T-cell (primary cell): ENCODE measurements at regions not wholly inside any gene's neighbourhood (a gene's known extent, or its start where the extent isn't known, plus 50 kb on each side); places are given as distances from the start of the nearest gene placed in this dataset.
"Not testable (repeated sequence)": the region's sequence is repeated elsewhere in the genome, so short reads cannot be mapped to it uniquely, and the experiment has no call there.

Experiments used
- ATAC-seq, 4 experiments: fragments of 200-7000 bp in 3 of 4; fragments of 150-1000 bp in 1 of 4; cut with Tn5 transposase; replicated peaks in 1 of 4; 1 replicate in 3 of 4; 2 replicates in 1 of 4; pipeline ENCODE4 v1.10.0; 2021; ENCODE audit warnings: moderate library complexity in 3 of 4, mild to moderate bottlenecking in 2 of 4, moderate number of reproducible peaks in 1 of 4
- CTCF ChIA-PET, 2 donors: fragments of 300-600 bp; sonication (Branson Sonifier 250); formaldehyde crosslinking; loops; one replicate each; lab custom pipeline; 2022; ENCODE audit warnings: antibody characterized with exemption in 2 of 2; lab: Charles Lee
- POLR2A ChIA-PET, 2 donors: fragments of 300-600 bp; sonication (Branson Sonifier 250); formaldehyde crosslinking; loops; one replicate each; lab custom pipeline; 2022; ENCODE audit warnings: antibody characterized with exemption in 2 of 2; lab: Charles Lee
- DNase-seq, 35 experiments: peaks; one replicate each; pipeline versions ENCODE4 v3.0.0 to v3.0.0-alpha.2; 2013 to 2023
- H3K27ac ChIP-seq: one replicate; pipeline ENCODE4 v1.5.1; 2013; ENCODE audit warnings: low read length
- H3K27me3 ChIP-seq, 2 experiments: replicated peaks in 1 of 2; 1 replicate in 1 of 2; 2 replicates in 1 of 2; pipeline versions ENCODE4 v1.6.1 to v1.7.0; 2013; ENCODE audit warnings: low read length in 1 of 2, mixed read lengths in 1 of 2; ENCODE audit not compliant: control insufficient read depth in 2 of 2, insufficient read depth in 2 of 2; ENCODE audit errors: extremely low read depth in 1 of 2
- H3K36me3 ChIP-seq, 2 donors: 1 replicate in 1 of 2; 2 replicates in 1 of 2; pipeline versions ENCODE4 v1.6.1 to v1.7.0; 2013; ENCODE audit warnings: low read length in 1 of 2; ENCODE audit not compliant: control insufficient read depth in 2 of 2, insufficient read depth in 1 of 2; ENCODE audit errors: extremely low read depth in 1 of 2
- H3K4me1 ChIP-seq, 2 experiments: 1 replicate in 1 of 2; 2 replicates in 1 of 2; pipeline versions ENCODE4 v1.6.1 to v1.7.0; 2013; ENCODE audit warnings: low read length in 2 of 2, mixed read lengths in 1 of 2; ENCODE audit not compliant: insufficient read depth in 2 of 2, control insufficient read depth in 1 of 2; ENCODE audit errors: extremely low read depth in 1 of 2
- H3K4me3 ChIP-seq, 2 donors: 1 replicate in 1 of 2; 2 replicates in 1 of 2; pipeline versions ENCODE4 v1.5.1 to v1.7.0; 2013; ENCODE audit warnings: mild to moderate bottlenecking in 2 of 2, low read length in 1 of 2, moderate library complexity in 1 of 2; ENCODE audit not compliant: control insufficient read depth in 1 of 2; ENCODE audit errors: extremely low read depth in 1 of 2
- H3K9me3 ChIP-seq: 2 replicates; pipeline ENCODE4 v1.7.0; 2013
- H3K27ac Mint-ChIP-seq, 2 donors: one replicate each; pipeline ENCODE4 v1.8.0; 2020 to 2021; ENCODE audit warnings: mild to moderate bottlenecking in 2 of 2, mixed read lengths in 2 of 2
- H3K27me3 Mint-ChIP-seq, 2 donors: one replicate each; pipeline ENCODE4 v1.8.0; 2021 to 2022; ENCODE audit warnings: mixed read lengths in 2 of 2
- H3K36me3 Mint-ChIP-seq: one replicate; pipeline ENCODE4 v1.8.0; 2021; ENCODE audit warnings: mixed read lengths
- H3K4me1 Mint-ChIP-seq, 3 donors: one replicate each; pipeline ENCODE4 v1.8.0; 2020 to 2022; ENCODE audit warnings: mixed read lengths in 3 of 3, mild to moderate bottlenecking in 1 of 3
- H3K4me3 Mint-ChIP-seq, 3 donors: one replicate each; pipeline ENCODE4 v1.8.0; 2020 to 2022; ENCODE audit warnings: mild to moderate bottlenecking in 3 of 3, mixed read lengths in 3 of 3, moderate library complexity in 3 of 3
- H3K9me3 Mint-ChIP-seq, 3 donors: one replicate each; pipeline ENCODE4 v1.8.0; 2020 to 2022; ENCODE audit warnings: mixed read lengths in 3 of 3
- WGBS: methylation state at CpG from one replicate; pipeline ENCODE4 v1.1.5; 2013; ENCODE audit warnings: missing lambda C conversion rate; ENCODE audit not compliant: insufficient coverage; 5-methylcytosine and 5-hydroxymethylcytosine counted together

DNA sequence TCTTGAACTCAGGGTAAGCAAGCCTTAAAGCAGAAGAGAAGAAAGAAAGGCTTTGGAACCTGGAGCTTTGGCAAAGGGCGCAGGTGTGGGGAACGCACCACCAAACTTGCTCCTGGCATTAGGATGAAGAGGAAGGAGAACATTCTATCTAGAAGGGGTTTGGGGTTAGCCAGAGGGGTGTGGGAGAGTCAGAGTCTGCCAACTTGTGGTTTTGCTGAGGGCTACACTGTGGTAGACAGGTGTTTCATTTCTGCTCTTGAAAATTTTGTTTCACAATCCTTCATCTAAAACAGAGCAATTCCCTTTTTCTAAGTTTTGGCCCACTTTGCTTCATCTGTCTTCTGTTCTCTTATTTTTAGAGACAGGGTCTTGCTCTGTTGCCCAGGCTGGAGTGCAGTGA is 66.2 kb upstream of the DRD5 start:
- not testable (repeated sequence) for H3K27ac Mint-ChIP-seq, H3K9me3 ChIP-seq, H3K4me3 Mint-ChIP-seq, H3K27ac ChIP-seq, H3K27me3 ChIP-seq, H3K4me1 ChIP-seq, H3K9me3 Mint-ChIP-seq, H3K4me3 ChIP-seq, ATAC-seq, DNase-seq, H3K4me1 Mint-ChIP-seq, H3K27me3 Mint-ChIP-seq, H3K36me3 ChIP-seq, H3K36me3 Mint-ChIP-seq
- POLR2A ChIA-PET: interaction anchor here in 1 of 2 donors (0.6 kb wide), 1 partner anchor 305 kb away, joined by 3 read pairs; no protein-coding TSS in a partner anchor
- WGBS: 20% methylated on average over 2 of the region's 2 CpGs
- CTCF ChIA-PET: interaction anchor here in 1 of 2 donors (0.6 kb wide), 1 partner anchor 1770 kb away, joined by 3 read pairs; no protein-coding TSS in a partner anchor

DNA sequence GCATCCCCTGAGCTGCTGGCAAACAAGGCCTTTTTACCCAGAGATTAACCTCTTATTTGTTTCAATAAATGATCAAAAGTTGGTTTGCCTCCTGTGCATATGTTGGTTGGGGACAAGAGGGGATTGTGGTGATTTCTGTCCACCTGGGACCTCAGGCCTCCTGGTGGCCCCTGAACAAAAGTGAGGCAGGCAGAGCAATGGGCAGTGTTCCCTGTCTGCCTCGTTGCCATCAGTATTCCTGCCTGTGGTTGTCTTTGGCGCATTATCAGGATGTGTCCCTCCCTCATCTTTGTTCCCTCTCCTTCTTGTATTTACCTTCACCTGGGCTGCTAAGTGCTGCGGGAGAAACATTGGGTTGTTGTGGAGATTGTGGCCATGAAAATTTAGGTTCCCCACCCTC is 65.3 kb upstream of the DRD5 start:
- CTCF ChIA-PET: no interaction called here
- Histone ChIP-seq H3K27ac (no peak overlapping the region), H3K36me3 (no peaks in the 10 kb centered on the region), H3K9me3 (no peaks in the 10 kb centered on the region), H3K27me3 (peaks cover 0 to 4% of the 10 kb centered on the region in 2 experiments), H3K4me1 (no peaks in the 10 kb centered on the region), H3K4me3 (no peak overlapping the region)
- no peaks in the 10 kb centered on the region for H3K4me1 Mint-ChIP-seq
- POLR2A ChIA-PET: no interaction called here
- DNase-seq: no peak
- H3K4me3 Mint-ChIP-seq: no peak overlapping the region
- no peaks in the 10 kb centered on the region for H3K36me3 Mint-ChIP-seq
- H3K9me3 Mint-ChIP-seq: no peaks in the 10 kb centered on the region
- WGBS: 20% methylated on average over 1 of the region's 3 CpGs
- no peak for ATAC-seq
- H3K27ac Mint-ChIP-seq: no peak overlapping the region
- H3K27me3 Mint-ChIP-seq: peaks cover 0 to 7% of the 10 kb centered on the region in 2 donors

DNA sequence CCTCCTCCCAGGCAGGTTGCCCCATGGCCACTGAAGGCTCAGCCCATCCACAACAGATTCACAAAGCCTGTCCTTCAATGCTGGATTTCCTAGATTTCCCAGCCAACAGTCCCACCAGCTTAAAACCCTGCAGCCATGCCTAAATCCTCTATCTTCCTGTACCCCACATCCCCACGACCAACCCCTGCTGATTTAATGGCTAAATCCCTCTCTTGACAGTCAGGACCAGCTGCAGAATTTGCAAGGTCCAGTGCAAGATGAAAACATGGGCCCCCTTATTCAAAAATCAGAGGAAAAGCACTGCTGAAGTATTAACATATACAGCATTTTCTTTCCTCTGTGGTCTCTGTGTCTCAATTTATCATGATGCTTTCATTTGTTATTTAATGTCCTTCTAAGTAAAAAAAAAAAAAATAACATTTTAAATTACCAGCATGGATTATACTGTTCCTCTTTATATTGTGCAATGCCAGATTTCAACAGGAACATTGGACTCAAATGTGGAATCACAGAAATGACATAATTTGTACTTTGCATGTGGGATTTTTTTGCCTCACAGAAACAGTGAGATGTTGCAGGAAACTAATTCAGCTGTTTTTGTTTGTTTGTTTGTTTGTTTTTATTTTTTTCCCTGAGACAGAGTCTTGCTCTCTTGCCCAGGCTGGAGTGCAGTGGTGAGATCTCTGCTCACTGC is 63.0 kb upstream of the DRD5 start:
- CTCF ChIA-PET: interaction anchor here in 1 of 2 donors (0.6 kb wide), 1 partner anchor 18 kb away, joined by 3 read pairs; no protein-coding TSS in a partner anchor

DNA sequence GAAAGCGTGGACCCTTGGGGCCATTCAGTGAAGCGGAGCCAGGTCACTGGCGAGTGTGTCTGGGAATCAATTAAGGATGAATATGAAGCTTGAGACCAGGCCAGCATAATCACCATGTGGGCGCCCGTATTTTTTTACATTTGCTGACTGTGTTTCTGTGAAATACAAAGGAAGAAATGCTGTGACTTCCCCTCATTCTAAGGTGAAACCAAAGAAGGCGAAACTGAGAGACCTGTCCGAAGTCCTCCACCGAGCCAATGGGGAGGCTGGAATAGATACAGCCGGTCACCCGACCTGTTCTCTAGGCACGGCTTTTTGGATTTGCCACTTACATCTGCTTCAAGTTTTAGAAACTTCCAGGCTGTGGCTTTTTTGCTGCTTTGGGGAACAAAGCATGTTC is 59.3 kb upstream of the DRD5 start:
- CTCF ChIA-PET, H3K27me3 ChIP-seq, H3K4me3 ChIP-seq, H3K36me3 ChIP-seq, H3K27me3 Mint-ChIP-seq, H3K4me1 Mint-ChIP-seq, H3K9me3 ChIP-seq, H3K27ac Mint-ChIP-seq, POLR2A ChIA-PET, H3K9me3 Mint-ChIP-seq, H3K4me3 Mint-ChIP-seq, ATAC-seq, H3K36me3 Mint-ChIP-seq, H3K4me1 ChIP-seq, H3K27ac ChIP-seq, DNase-seq: not testable (repeated sequence)
- 86% methylated on average over 8 of the region's 11 CpGs for WGBS

More for the DNA sequence above, 63.0 kb upstream of the DRD5 start:
- H3K27ac ChIP-seq, H3K4me3 Mint-ChIP-seq, H3K36me3 ChIP-seq, H3K9me3 ChIP-seq, H3K9me3 Mint-ChIP-seq, DNase-seq, H3K4me1 ChIP-seq, ATAC-seq, H3K27me3 ChIP-seq, H3K27me3 Mint-ChIP-seq, H3K27ac Mint-ChIP-seq, H3K4me1 Mint-ChIP-seq, H3K36me3 Mint-ChIP-seq, POLR2A ChIA-PET, H3K4me3 ChIP-seq: not testable (repeated sequence)
- 25% methylated on average over 1 of the region's 1 CpG for WGBS
